PC-9 (cell line): ENCODE measurements at regions not wholly inside any gene's neighbourhood (a gene's known extent, or its start where the extent isn't known, plus 50 kb on each side); places are given as distances from the start of the nearest gene placed in this dataset.
A peak's percentile ranks its signal among the peaks of the same experiment; 100 is the strongest.
"Not testable (repeated sequence)": the region's sequence is repeated elsewhere in the genome, so short reads cannot be mapped to it uniquely, and the experiment has no call there.

ENCODE experiments used
- BruUV-seq: library from RNA; stranded (reverse); fragments of 400-500 nt; replicated peaks from 2 replicates; lab custom pipeline; 2021; lab: Mats Ljungman, UMichigan
- CTCF ChIA-PET: fragments of 300-600 bp; sonication (Branson Sonifier 250); formaldehyde crosslinking; loops from one replicate; lab custom pipeline; 2022; ENCODE audit warnings: antibody characterized with exemption; lab: Charles Lee
- POLR2A ChIA-PET: fragments of 300-600 bp; sonication (Branson Sonifier 250); formaldehyde crosslinking; loops from one replicate; lab custom pipeline; 2022; ENCODE audit warnings: antibody characterized with exemption; ENCODE audit not compliant: unreplicated experiment; lab: Charles Lee
- DNase-seq, 2 experiments: peaks; one replicate each; pipeline versions ENCODE4 v3.0.0 to v3.0.0-alpha.2; 2015 to 2022; ENCODE audit warnings: mixed read lengths in 1 of 2
- H2AFZ ChIP-seq: fragments of 200-600 bp; sonication (generic); 2 replicates; pipeline ENCODE4 v1.8.1; 2017; ENCODE audit warnings: antibody characterized with exemption
- H3F3A ChIP-seq: fragments of 200-600 bp; sonication (generic); 2 replicates; pipeline ENCODE4 v1.8.1; 2017; ENCODE audit warnings: antibody characterized with exemption, mild to moderate bottlenecking, low read depth; ENCODE audit not compliant: insufficient read depth
- H3K27ac ChIP-seq: fragments of 200-600 bp; sonication (generic); 2 replicates; pipeline ENCODE4 v1.6.1; 2016; ENCODE audit warnings: mixed run types
- H3K27me3 ChIP-seq: fragments of 200-600 bp; sonication (generic); 2 replicates; pipeline ENCODE4 v1.6.1; 2016; ENCODE audit warnings: low read depth, mixed run types; ENCODE audit not compliant: insufficient read depth
- H3K36me3 ChIP-seq: fragments of 200-600 bp; sonication (generic); 2 replicates; pipeline ENCODE4 v1.6.1; 2016; ENCODE audit warnings: low read depth, mixed run types
- H3K4me1 ChIP-seq: fragments of 200-600 bp; sonication (generic); replicated peaks from 2 replicates; pipeline ENCODE4 v1.6.1; 2016; ENCODE audit warnings: mixed run types; ENCODE audit not compliant: insufficient read depth
- H3K4me2 ChIP-seq: fragments of 200-600 bp; sonication (generic); 2 replicates; pipeline ENCODE4 v1.6.1; 2017; ENCODE audit warnings: mixed run types
- H3K4me3 ChIP-seq: fragments of 200-600 bp; sonication (generic); 2 replicates; pipeline ENCODE4 v1.6.1; 2016; ENCODE audit warnings: mixed run types
- H3K79me2 ChIP-seq: fragments of 200-600 bp; sonication (generic); 2 replicates; pipeline ENCODE4 v1.6.1; 2017; ENCODE audit warnings: low read depth, mixed run types
- H3K9me2 ChIP-seq: fragments of 200-600 bp; sonication (generic); 2 replicates; pipeline ENCODE4 v1.8.1; 2017; ENCODE audit warnings: mild to moderate bottlenecking; ENCODE audit not compliant: insufficient read depth
- H3K9me3 ChIP-seq: fragments of 200-600 bp; sonication (generic); 2 replicates; pipeline ENCODE4 v1.8.1; 2016; ENCODE audit warnings: low read depth; ENCODE audit not compliant: insufficient read depth
- H4K20me1 ChIP-seq: fragments of 200-600 bp; sonication (generic); 2 replicates; pipeline ENCODE4 v1.8.1; 2017; ENCODE audit not compliant: insufficient read depth
- EZH2 ChIP-seq: fragments of 200-600 bp; sonication (generic); IDR thresholded peaks from 2 replicates; pipeline ENCODE4 v1.8.0; 2017; ENCODE audit warnings: antibody characterized with exemption, low read depth
- intact Hi-C: fragments of 100-400 bp; cut with micrococcal nuclease; formaldehyde crosslinking; loops from one replicate; pipeline ENCODE4 v1.10.0; 2022; ENCODE audit not compliant: unreplicated experiment
- TF ChIP-seq, protein P1 (sequence below): fragments of 200-600 bp; sonication (generic); conservative IDR thresholded peaks from 2 replicates; pipeline ENCODE4 v1.6.1; 2017; ENCODE audit warnings: mixed run types, antibody characterized with exemption, mild to moderate bottlenecking, moderate library complexity

DNA sequence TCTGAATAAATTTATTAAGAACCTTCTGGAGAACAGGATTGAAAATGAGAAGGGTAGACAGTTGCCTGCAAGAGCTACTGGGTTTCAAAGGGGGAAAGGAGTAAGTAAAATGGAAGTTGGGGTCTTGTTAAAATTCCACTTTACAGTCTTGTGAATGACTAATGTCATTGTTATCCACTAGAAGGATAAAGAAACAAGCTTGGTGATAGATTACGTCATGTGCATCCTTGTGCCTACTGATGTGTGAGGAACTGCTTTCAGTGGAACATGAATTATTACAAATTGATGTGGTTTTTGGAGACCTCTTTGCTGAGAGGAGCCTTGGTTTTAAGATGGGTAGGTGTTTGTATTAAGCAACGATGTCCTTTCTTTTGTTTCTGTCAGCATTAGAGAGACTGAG lies 272.5 kb upstream of the PRICKLE1 start:
- Histone ChIP-seq H4K20me1 (no peaks in the 10 kb centered on the region), H3K27me3 (no peaks in the 10 kb centered on the region), H3K9me3 (no peaks in the 10 kb centered on the region), H3K4me3 (no peak overlapping the region), H3K27ac (no peak overlapping the region), H3K36me3 (no peaks in the 10 kb centered on the region), H3K4me2 (0 out of 2 replicates have a peak overlapping the region, but pooled peaks have one; percentile 0), H3K4me1 (peaks cover 33% of the 10 kb centered on the region; the same call in 1 of the 2 replicates), H3K9me2 (0 out of 2 replicates have a peak, but pooled peaks cover 3% of the 10 kb centered on the region), H3F3A (0 out of 2 replicates have a peak, but pooled peaks cover 6% of the 10 kb centered on the region), H2AFZ (no peak overlapping the region), H3K79me2 (no peaks in the 10 kb centered on the region)
- CTCF ChIA-PET, result no interaction called here
- TF ChIP-seq EZH2, result no peak
- TF ChIP-seq, protein P1, sequence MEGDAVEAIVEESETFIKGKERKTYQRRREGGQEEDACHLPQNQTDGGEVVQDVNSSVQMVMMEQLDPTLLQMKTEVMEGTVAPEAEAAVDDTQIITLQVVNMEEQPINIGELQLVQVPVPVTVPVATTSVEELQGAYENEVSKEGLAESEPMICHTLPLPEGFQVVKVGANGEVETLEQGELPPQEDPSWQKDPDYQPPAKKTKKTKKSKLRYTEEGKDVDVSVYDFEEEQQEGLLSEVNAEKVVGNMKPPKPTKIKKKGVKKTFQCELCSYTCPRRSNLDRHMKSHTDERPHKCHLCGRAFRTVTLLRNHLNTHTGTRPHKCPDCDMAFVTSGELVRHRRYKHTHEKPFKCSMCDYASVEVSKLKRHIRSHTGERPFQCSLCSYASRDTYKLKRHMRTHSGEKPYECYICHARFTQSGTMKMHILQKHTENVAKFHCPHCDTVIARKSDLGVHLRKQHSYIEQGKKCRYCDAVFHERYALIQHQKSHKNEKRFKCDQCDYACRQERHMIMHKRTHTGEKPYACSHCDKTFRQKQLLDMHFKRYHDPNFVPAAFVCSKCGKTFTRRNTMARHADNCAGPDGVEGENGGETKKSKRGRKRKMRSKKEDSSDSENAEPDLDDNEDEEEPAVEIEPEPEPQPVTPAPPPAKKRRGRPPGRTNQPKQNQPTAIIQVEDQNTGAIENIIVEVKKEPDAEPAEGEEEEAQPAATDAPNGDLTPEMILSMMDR, result no peak
- POLR2A ChIA-PET, result no interaction called here
- intact Hi-C loops, result no loop called here
- BruUV-seq, result no TSS peak
- DNase-seq, result peak in 1 of 2 experiments; percentile 73

GRCh38 chr12:42860331-42860730 lies 270.8 kb upstream of the PRICKLE1 start:
- DNase-seq, H3K79me2 ChIP-seq, H3K9me3 ChIP-seq, H2AFZ ChIP-seq, intact Hi-C loops, H3K27me3 ChIP-seq, POLR2A ChIA-PET, H4K20me1 ChIP-seq, H3K9me2 ChIP-seq, BruUV-seq, CTCF ChIA-PET, H3K4me3 ChIP-seq, H3K4me2 ChIP-seq, H3K36me3 ChIP-seq, H3F3A ChIP-seq, H3K27ac ChIP-seq: not testable (repeated sequence)
- H3K4me1 ChIP-seq, result peaks cover 24% of the 10 kb centered on the region; the same call in 1 of the 2 replicates

DNA sequence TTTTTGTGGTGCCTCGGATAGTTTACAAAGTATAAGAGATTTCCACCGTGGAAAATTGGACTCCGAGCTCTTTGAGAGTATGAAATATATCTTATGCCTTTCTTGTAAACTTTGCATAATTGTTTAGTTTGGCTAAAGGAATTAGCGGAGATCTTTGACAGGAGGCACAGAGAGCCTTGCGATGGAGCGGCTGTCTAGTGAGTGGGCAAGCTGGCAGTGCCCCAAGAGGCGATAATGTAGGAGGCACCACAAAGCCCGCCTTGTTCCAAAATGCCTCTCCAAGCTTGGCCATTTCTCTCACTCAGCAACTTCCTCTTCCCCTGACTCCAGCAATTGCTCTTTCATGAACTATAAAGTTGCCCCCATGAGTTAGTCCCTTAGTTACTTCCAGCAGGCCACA lies 270.1 kb upstream of the PRICKLE1 start:
- no peaks in the 10 kb centered on the region for H4K20me1 ChIP-seq
- H3K4me1 ChIP-seq, result peaks cover 17% of the 10 kb centered on the region; the same call in 1 of the 2 replicates
- H3K36me3 ChIP-seq, result no peaks in the 10 kb centered on the region
- H3K4me2 ChIP-seq, result no peak overlapping the region
- no TSS peak for BruUV-seq
- H2AFZ ChIP-seq, result no peak overlapping the region
- no peak for DNase-seq
- no peak overlapping the region for H3K27ac ChIP-seq
- H3K9me3 ChIP-seq, result no peaks in the 10 kb centered on the region
- H3K9me2 ChIP-seq, result 0 out of 2 replicates have a peak, but pooled peaks cover 3% of the 10 kb centered on the region
- CTCF ChIA-PET, result no interaction called here
- TF ChIP-seq, protein P1, result no peak
- TF ChIP-seq EZH2, result no peak
- no peaks in the 10 kb centered on the region for H3K27me3 ChIP-seq
- POLR2A ChIA-PET, result no interaction called here
- H3K79me2 ChIP-seq, result no peaks in the 10 kb centered on the region
- no peak overlapping the region for H3K4me3 ChIP-seq
- intact Hi-C loops, result no loop called here
- 0 out of 2 replicates have a peak, but pooled peaks cover 6% of the 10 kb centered on the region for H3F3A ChIP-seq

- intact Hi-C loops, result no loop called here
- Histone ChIP-seq H3K9me3 (no peaks in the 10 kb centered on the region), H3F3A (0 out of 2 replicates have a peak, but pooled peaks cover 1% of the 10 kb centered on the region), H3K36me3 (no peaks in the 10 kb centered on the region), H3K79me2 (no peaks in the 10 kb centered on the region), H3K9me2 (0 out of 2 replicates have a peak, but pooled peaks cover 3% of the 10 kb centered on the region), H4K20me1 (no peaks in the 10 kb centered on the region), H3K27me3 (no peaks in the 10 kb centered on the region), H3K4me3 (no peak overlapping the region), H3K27ac (no peak overlapping the region), H3K4me1 (peaks cover 6% of the 10 kb centered on the region; the same call in 1 of the 2 replicates), H2AFZ (no peak overlapping the region), H3K4me2 (no peak overlapping the region)
- BruUV-seq, result no TSS peak
- ChIA-PET CTCF (no interaction called here), POLR2A (no interaction called here)
- no peak for TF ChIP-seq EZH2
- DNase-seq, result no peak
Observed at GRCh38 chr12:42857106-42857505, 267.6 kb upstream of the PRICKLE1 start.
